ENCODE measurements at regions not wholly inside any gene's neighbourhood (a gene's known extent, or its start where the extent isn't known, plus 50 kb on each side); places are given as distances from the start of the nearest gene placed in this dataset.

DNA sequence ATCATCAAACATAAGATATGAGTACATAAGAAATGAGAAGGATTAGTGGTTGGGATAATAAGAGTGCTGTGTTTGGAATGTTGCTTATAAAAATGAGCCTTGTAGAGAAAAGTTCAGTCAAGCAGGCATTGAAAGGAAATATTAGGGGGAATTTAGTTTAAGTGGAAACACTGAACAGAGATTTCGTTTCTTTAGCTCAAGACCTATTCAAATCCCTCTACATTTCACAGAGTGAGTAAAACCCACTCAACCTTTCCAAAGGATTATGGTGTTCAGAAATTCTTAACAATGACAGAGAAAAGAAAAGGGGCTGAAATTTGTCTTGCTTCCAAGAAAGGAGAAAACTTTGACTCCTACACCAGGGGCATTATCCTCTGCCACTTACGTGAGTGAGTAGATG is 1072.4 kb upstream of the LCORL start:
- no peak overlapping the region for H3K4me3 Mint-ChIP-seq
- H3K36me3 Mint-ChIP-seq (ENCODE audit: low read depth), result no peaks in the 10 kb centered on the region
- no peaks in the 10 kb centered on the region for H3K27me3 Mint-ChIP-seq (ENCODE audit: low read depth)
- H3K4me1 Mint-ChIP-seq, result no peaks in the 10 kb centered on the region
- TF ChIP-seq, protein P1, sequence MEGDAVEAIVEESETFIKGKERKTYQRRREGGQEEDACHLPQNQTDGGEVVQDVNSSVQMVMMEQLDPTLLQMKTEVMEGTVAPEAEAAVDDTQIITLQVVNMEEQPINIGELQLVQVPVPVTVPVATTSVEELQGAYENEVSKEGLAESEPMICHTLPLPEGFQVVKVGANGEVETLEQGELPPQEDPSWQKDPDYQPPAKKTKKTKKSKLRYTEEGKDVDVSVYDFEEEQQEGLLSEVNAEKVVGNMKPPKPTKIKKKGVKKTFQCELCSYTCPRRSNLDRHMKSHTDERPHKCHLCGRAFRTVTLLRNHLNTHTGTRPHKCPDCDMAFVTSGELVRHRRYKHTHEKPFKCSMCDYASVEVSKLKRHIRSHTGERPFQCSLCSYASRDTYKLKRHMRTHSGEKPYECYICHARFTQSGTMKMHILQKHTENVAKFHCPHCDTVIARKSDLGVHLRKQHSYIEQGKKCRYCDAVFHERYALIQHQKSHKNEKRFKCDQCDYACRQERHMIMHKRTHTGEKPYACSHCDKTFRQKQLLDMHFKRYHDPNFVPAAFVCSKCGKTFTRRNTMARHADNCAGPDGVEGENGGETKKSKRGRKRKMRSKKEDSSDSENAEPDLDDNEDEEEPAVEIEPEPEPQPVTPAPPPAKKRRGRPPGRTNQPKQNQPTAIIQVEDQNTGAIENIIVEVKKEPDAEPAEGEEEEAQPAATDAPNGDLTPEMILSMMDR (IDR thresholded peaks at IDR 0.05; ENCODE audit: unreplicated experiment in 3 of 3), result no peak
- H3K9me3 Mint-ChIP-seq, result no peaks in the 10 kb centered on the region
- H3K27ac Mint-ChIP-seq, result no peak overlapping the region

GRCh38 chr4:19092797-19093196 is 1071.2 kb upstream of the LCORL start:
- H3K4me1 Mint-ChIP-seq, result no peaks in the 10 kb centered on the region
- H3K9me3 Mint-ChIP-seq, result no peaks in the 10 kb centered on the region
- no peak overlapping the region for H3K4me3 Mint-ChIP-seq
- H3K27ac Mint-ChIP-seq, result no peak overlapping the region
- no peaks in the 10 kb centered on the region for H3K27me3 Mint-ChIP-seq (ENCODE audit: low read depth)
- H3K36me3 Mint-ChIP-seq (ENCODE audit: low read depth), result no peaks in the 10 kb centered on the region
- TF ChIP-seq, protein P1 (IDR thresholded peaks at IDR 0.05; ENCODE audit: unreplicated experiment in 3 of 3), result no peak

GRCh38 chr4:19074036-19074435 is 1052.5 kb upstream of the LCORL start:
- no peak overlapping the region for H3K4me3 Mint-ChIP-seq
- no peaks in the 10 kb centered on the region for H3K27me3 Mint-ChIP-seq (ENCODE audit: low read depth)
- H3K4me1 Mint-ChIP-seq, result peaks cover 5% of the 10 kb centered on the region
- TF ChIP-seq, protein P1 (IDR thresholded peaks at IDR 0.05; ENCODE audit: unreplicated experiment in 3 of 3), result no peak
- no peak overlapping the region for H3K27ac Mint-ChIP-seq
- H3K9me3 Mint-ChIP-seq, result no peaks in the 10 kb centered on the region
- H3K36me3 Mint-ChIP-seq (ENCODE audit: low read depth), result no peaks in the 10 kb centered on the region

- TF ChIP-seq, protein P1 (IDR thresholded peaks at IDR 0.05; ENCODE audit: unreplicated experiment in 3 of 3), result no peak
- no peaks in the 10 kb centered on the region for H3K27me3 Mint-ChIP-seq (ENCODE audit: low read depth)
- H3K27ac Mint-ChIP-seq, result no peak overlapping the region
- H3K9me3 Mint-ChIP-seq, result peaks cover 37% of the 10 kb centered on the region
- H3K36me3 Mint-ChIP-seq (ENCODE audit: low read depth), result peaks cover 8% of the 10 kb centered on the region
- no peak overlapping the region for H3K4me3 Mint-ChIP-seq
- no peaks in the 10 kb centered on the region for H3K4me1 Mint-ChIP-seq
Measured at GRCh38 chr4:19063662-19064061, 1042.1 kb upstream of the LCORL start.

DNA sequence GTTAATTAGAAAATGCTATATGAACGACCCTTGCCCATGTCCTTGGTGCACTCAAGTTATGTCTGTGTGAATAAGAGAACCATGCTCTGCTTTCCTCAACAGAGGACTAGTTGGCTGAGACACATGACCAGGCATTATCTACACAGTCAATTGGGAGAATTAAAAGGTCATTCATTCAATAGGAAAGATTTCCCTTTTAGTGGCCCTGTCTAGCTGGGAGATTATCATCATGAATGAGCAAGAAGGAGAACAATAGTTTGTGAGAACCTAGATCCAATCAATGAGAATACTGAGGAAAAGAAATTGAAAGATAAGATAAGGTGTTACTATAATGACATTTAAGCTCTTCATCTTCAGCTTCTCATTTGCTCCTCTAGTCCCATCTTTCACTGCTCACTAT is 1033.4 kb upstream of the LCORL start:
- H3K4me3 Mint-ChIP-seq, result no peak overlapping the region
- H3K36me3 Mint-ChIP-seq (ENCODE audit: low read depth), result no peaks in the 10 kb centered on the region
- peaks cover 21% of the 10 kb centered on the region for H3K4me1 Mint-ChIP-seq
- peaks cover 5% of the 10 kb centered on the region for H3K9me3 Mint-ChIP-seq
- H3K27me3 Mint-ChIP-seq (ENCODE audit: low read depth), result no peaks in the 10 kb centered on the region
- TF ChIP-seq, protein P1 (IDR thresholded peaks at IDR 0.05; ENCODE audit: unreplicated experiment in 3 of 3), result no peak
- H3K27ac Mint-ChIP-seq, result no peak overlapping the region

GRCh38 chr4:19051831-19052230 is 1030.3 kb upstream of the LCORL start:
- Mint-ChIP-seq H3K27me3 (ENCODE audit: low read depth) (no peaks in the 10 kb centered on the region), H3K36me3 (ENCODE audit: low read depth) (no peaks in the 10 kb centered on the region), H3K4me3 (peak overlapping the region in 1 of 3 experiments; percentile 39), H3K27ac (peak overlapping the region; percentile 34 to 81 (median 56)), H3K4me1 (peaks cover 28% of the 10 kb centered on the region), H3K9me3 (no peaks in the 10 kb centered on the region)
- TF ChIP-seq, protein P1 (IDR thresholded peaks at IDR 0.05; ENCODE audit: unreplicated experiment in 3 of 3), result no peak
